Liver (tissue), 3 donors: ENCODE measurements at regions not wholly inside any gene's neighbourhood (a gene's known extent, or its start where the extent isn't known, plus 50 kb on each side); places are given as distances from the start of the nearest gene placed in this dataset.

Experiments used
- GABPA ChIP-seq, 2 donors: IDR thresholded peaks in 1 of 2; conservative IDR thresholded peaks in 1 of 2; 2 replicates each; pipeline ENCODE4 v1.6.1; 2016; ENCODE audit warnings: antibody characterized with exemption in 2 of 2, mild to moderate bottlenecking in 1 of 2, moderate library complexity in 1 of 2
- NR2F2 ChIP-seq: IDR thresholded peaks from 2 replicates; pipeline ENCODE4 v1.6.1; 2016; ENCODE audit warnings: antibody characterized with exemption
- RXRA ChIP-seq, 2 donors: IDR thresholded peaks; 2 replicates each; pipeline ENCODE4 v1.6.1; 2017 to 2018; ENCODE audit warnings: antibody characterized with exemption in 2 of 2, mild to moderate bottlenecking in 1 of 2
- SP1 ChIP-seq: IDR thresholded peaks from 2 replicates; pipeline ENCODE4 v1.6.1; 2018; ENCODE audit warnings: antibody characterized with exemption, mild to moderate bottlenecking
- TAF1 ChIP-seq: conservative IDR thresholded peaks from 2 replicates; pipeline ENCODE4 v1.6.1; 2016; ENCODE audit warnings: antibody characterized with exemption, mild to moderate bottlenecking
- YY1 ChIP-seq: IDR thresholded peaks from 2 replicates; pipeline ENCODE4 v1.6.1; 2016; ENCODE audit warnings: antibody characterized with exemption, mild to moderate bottlenecking
- TF ChIP-seq, protein P1 (sequence below): IDR thresholded peaks from 2 replicates; pipeline ENCODE4 v1.6.1; 2016; ENCODE audit warnings: antibody characterized with exemption
- TF ChIP-seq, protein P2 (sequence below): fragments of 150-350 bp; IDR thresholded peaks from 2 replicates; pipeline ENCODE4 v1.5.1; 2017; ENCODE audit warnings: improper control_type of control experiment, low read depth, low read length; ENCODE audit not compliant: missing input control
- TF ChIP-seq, protein P3 (sequence below): IDR thresholded peaks from 2 replicates; pipeline ENCODE4 v1.6.1; 2016; ENCODE audit warnings: antibody characterized with exemption, mild to moderate bottlenecking
- TF ChIP-seq, protein P4 (sequence below): IDR thresholded peaks from 2 replicates; pipeline ENCODE4 v1.6.1; 2016; ENCODE audit warnings: antibody characterized with exemption
- donor health status: healthy.
- donor health status: healthy.

DNA sequence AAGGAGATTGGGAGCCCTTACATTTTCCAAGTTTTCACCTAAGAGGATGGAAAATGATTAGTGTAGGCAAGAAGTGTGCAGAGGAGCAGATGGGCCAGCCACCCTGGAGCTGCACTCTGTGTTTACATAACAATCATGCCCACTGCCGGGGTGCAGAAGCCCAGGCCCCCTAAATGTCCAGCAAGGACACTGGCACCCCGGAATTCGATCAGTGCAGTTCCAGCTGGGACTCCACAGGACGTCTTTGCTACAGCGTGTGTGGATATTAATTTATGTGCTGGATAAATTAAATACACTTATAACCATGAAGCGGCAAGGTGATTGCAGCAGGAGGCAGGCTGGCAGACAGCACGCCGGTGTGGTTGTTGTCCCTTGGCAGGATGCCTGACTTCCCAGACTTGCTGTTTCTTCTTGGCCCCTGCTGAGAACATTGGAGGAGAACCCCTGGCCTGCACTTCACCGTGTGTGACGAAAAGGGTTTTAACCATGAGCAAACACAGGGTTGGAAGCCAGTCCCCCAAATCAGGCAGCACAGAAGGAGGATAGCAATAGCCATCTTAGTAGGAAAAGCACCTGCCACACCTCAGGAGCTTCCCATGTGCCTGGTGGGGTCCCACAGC, 73.7 kb downstream of the GADD45G start:
- TF ChIP-seq, protein P1, sequence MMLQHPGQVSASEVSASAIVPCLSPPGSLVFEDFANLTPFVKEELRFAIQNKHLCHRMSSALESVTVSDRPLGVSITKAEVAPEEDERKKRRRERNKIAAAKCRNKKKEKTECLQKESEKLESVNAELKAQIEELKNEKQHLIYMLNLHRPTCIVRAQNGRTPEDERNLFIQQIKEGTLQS: no peak
- TF ChIP-seq, protein P2, sequence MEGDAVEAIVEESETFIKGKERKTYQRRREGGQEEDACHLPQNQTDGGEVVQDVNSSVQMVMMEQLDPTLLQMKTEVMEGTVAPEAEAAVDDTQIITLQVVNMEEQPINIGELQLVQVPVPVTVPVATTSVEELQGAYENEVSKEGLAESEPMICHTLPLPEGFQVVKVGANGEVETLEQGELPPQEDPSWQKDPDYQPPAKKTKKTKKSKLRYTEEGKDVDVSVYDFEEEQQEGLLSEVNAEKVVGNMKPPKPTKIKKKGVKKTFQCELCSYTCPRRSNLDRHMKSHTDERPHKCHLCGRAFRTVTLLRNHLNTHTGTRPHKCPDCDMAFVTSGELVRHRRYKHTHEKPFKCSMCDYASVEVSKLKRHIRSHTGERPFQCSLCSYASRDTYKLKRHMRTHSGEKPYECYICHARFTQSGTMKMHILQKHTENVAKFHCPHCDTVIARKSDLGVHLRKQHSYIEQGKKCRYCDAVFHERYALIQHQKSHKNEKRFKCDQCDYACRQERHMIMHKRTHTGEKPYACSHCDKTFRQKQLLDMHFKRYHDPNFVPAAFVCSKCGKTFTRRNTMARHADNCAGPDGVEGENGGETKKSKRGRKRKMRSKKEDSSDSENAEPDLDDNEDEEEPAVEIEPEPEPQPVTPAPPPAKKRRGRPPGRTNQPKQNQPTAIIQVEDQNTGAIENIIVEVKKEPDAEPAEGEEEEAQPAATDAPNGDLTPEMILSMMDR: no peak
- TF ChIP-seq GABPA (IDR thresholded peaks at IDR 0.05 in 1 of 2, conservative IDR thresholded peaks at IDR 0.05 in 1 of 2) (no peak), SP1 (no peak), YY1 (no peak), RXRA (IDR thresholded peaks at IDR 0.05) (no peak), NR2F2 (no peak), TAF1 (no peak)
- TF ChIP-seq, protein P3, sequence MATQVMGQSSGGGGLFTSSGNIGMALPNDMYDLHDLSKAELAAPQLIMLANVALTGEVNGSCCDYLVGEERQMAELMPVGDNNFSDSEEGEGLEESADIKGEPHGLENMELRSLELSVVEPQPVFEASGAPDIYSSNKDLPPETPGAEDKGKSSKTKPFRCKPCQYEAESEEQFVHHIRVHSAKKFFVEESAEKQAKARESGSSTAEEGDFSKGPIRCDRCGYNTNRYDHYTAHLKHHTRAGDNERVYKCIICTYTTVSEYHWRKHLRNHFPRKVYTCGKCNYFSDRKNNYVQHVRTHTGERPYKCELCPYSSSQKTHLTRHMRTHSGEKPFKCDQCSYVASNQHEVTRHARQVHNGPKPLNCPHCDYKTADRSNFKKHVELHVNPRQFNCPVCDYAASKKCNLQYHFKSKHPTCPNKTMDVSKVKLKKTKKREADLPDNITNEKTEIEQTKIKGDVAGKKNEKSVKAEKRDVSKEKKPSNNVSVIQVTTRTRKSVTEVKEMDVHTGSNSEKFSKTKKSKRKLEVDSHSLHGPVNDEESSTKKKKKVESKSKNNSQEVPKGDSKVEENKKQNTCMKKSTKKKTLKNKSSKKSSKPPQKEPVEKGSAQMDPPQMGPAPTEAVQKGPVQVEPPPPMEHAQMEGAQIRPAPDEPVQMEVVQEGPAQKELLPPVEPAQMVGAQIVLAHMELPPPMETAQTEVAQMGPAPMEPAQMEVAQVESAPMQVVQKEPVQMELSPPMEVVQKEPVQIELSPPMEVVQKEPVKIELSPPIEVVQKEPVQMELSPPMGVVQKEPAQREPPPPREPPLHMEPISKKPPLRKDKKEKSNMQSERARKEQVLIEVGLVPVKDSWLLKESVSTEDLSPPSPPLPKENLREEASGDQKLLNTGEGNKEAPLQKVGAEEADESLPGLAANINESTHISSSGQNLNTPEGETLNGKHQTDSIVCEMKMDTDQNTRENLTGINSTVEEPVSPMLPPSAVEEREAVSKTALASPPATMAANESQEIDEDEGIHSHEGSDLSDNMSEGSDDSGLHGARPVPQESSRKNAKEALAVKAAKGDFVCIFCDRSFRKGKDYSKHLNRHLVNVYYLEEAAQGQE: no peak
- TF ChIP-seq, protein P4, sequence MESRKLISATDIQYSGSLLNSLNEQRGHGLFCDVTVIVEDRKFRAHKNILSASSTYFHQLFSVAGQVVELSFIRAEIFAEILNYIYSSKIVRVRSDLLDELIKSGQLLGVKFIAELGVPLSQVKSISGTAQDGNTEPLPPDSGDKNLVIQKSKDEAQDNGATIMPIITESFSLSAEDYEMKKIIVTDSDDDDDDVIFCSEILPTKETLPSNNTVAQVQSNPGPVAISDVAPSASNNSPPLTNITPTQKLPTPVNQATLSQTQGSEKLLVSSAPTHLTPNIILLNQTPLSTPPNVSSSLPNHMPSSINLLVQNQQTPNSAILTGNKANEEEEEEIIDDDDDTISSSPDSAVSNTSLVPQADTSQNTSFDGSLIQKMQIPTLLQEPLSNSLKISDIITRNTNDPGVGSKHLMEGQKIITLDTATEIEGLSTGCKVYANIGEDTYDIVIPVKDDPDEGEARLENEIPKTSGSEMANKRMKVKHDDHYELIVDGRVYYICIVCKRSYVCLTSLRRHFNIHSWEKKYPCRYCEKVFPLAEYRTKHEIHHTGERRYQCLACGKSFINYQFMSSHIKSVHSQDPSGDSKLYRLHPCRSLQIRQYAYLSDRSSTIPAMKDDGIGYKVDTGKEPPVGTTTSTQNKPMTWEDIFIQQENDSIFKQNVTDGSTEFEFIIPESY: no peak
